ENCODE measurements at regions not wholly inside any gene's neighbourhood (a gene's known extent, or its start where the extent isn't known, plus 50 kb on each side); places are given as distances from the start of the nearest gene placed in this dataset.

DNA sequence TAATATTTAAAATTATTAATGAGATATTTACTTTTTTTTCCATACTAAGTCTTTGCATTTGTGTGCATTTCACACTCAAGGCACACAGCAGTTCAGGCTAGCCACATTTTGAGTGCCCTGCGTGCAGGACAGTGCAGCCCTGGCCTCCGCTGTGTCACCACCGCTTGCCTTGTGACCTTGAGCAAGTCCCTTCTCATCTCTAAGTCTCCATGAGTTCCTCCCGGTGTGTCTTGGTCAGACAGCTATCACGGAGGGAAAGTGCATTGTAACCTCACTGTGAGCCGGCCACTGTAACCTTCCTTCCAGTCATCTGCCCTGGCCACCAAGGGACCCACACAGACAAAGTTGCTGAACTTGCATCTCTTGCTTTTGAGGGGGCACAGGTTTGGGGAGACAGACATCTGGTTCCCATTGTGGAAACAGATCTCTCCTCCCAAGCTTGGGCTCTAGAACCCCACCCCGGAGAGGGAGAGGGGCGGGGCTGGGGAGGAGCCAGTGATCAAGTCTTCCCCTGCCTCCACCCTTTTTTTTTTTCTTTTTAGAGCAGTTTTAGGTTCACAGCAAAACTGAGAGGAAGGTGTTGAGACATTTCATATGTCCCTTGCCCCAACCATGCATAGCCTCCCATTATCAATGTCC, 96.8 kb downstream of the C9orf50 start:
- no peak overlapping the region for H3K4me3 Mint-ChIP-seq
- H3K27me3 Mint-ChIP-seq = no peaks in the 10 kb centered on the region
- H3K9me3 Mint-ChIP-seq (ENCODE audit: low read depth) = peaks cover 3% of the 10 kb centered on the region
- H3K4me1 Mint-ChIP-seq (ENCODE audit: low read depth) = peaks cover 2% of the 10 kb centered on the region
- H3K27ac Mint-ChIP-seq = no peak overlapping the region
- H3K36me3 Mint-ChIP-seq = no peaks in the 10 kb centered on the region

DNA sequence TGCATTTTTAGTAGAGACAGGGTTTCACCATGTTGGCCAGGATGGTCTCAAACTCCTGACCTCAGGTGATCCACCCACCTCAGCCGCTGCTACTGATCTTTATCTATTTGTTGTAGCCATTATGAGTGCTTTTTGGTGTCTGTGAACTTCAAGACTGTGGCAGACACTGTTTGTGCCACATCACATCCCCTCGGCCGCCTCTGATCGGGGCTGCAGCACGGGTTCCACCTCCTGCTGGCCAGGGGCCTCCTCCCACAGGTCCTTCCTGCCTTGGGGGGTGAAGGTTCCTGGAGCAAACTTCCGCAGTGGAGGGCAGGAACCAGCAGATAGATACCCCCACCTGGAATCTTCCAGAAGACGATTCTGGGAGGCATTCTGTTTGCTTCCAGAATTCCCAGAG, 98.5 kb downstream of the C9orf50 start:
- Mint-ChIP-seq H3K4me1 (ENCODE audit: low read depth) (no peaks in the 10 kb centered on the region), H3K36me3 (no peaks in the 10 kb centered on the region), H3K4me3 (no peak overlapping the region), H3K9me3 (ENCODE audit: low read depth) (peaks cover 6% of the 10 kb centered on the region), H3K27me3 (no peaks in the 10 kb centered on the region), H3K27ac (no peak overlapping the region)

DNA sequence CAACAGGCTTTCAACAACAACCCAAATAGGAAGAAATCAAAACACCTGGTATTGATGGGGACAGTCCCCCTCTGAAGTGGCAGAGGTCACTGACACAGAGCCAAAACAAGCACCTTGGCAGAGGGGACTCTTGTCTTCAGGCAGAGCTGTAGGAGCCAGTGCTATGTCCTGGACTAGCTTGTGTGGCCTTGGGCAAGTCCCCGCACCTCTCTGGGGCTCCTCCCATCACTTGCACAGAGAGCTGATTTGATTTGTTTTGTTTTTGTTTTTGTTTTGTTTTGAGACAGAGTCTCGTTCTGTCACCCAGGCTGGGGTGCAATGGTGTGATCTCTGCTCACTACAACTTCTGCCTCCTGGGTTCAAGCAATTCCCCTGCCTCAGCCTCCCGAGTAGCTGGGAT, 100.8 kb downstream of the C9orf50 start:
- Mint-ChIP-seq H3K4me1 (ENCODE audit: low read depth) (no peaks in the 10 kb centered on the region), H3K9me3 (ENCODE audit: low read depth) (peaks cover 6% of the 10 kb centered on the region), H3K36me3 (no peaks in the 10 kb centered on the region), H3K27me3 (no peaks in the 10 kb centered on the region), H3K27ac (no peak overlapping the region), H3K4me3 (no peak overlapping the region)

DNA sequence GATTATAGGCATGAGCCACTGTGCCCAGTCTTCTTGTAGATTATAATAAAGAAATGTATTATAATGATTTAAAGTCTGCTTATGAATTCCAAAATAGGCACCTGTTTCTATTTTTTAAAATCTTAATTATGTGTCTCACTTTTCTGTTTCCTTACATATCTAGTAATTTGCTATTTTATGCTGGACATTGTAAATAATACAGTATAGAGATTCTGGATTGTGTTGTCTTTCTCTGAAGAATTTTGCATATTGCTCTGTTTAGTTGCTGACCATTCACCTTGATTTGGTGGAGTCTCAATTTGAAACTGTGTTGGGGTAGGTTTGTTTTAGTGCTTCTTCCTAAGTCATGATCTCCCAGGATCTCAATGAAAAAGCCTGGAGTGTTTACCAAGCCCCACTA, 102.8 kb downstream of the C9orf50 start:
- H3K4me1 Mint-ChIP-seq (ENCODE audit: low read depth) = no peaks in the 10 kb centered on the region
- H3K27ac Mint-ChIP-seq = no peak overlapping the region
- no peak overlapping the region for H3K4me3 Mint-ChIP-seq
- H3K36me3 Mint-ChIP-seq = peaks cover 4% of the 10 kb centered on the region
- H3K9me3 Mint-ChIP-seq (ENCODE audit: low read depth) = peaks cover 13% of the 10 kb centered on the region
- H3K27me3 Mint-ChIP-seq = no peaks in the 10 kb centered on the region

DNA sequence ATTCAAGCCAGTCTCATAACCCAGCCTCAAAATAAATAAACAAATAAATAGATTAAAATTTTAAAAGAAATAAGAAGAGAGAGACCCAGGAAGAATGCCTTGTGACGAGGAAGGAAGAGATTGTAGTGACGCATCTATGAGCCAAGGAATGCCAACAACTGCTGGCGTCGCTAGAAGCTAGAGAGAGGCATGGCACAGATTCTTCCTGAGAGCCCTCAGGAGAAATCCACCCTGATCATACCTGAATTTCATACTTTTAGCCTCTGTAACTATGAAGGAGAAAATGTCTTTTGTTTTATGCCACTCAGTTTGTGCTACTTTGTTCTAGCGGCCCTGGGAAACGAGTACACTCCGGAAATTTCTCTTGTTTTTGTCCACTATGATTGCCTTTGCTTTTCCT, 103.9 kb downstream of the C9orf50 start:
- Mint-ChIP-seq H3K9me3 (ENCODE audit: low read depth) (peaks cover 14% of the 10 kb centered on the region), H3K36me3 (peaks cover 6% of the 10 kb centered on the region), H3K4me1 (ENCODE audit: low read depth) (no peaks in the 10 kb centered on the region), H3K27me3 (no peaks in the 10 kb centered on the region), H3K27ac (no peak overlapping the region), H3K4me3 (no peak overlapping the region)

DNA sequence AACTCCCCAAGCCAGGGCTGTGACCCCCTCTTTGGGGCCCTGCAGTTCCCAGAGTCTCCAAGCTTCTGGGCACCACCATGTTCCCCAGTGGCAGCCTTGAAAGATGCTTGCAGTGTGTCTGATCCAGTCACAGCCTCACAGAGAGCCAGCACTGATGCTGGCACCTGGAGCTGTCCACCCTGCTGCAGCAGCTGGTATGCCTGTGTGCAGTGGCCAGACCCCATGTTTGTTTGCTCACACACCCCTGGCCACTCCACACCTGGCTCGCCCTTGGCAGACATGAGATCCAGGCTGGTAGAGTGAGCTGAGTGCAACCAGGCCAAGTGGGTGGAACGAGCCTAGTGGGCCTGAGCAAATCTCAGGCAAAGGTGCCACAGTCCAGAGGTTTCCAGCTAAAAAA, 106.0 kb downstream of the C9orf50 start:
- H3K9me3 Mint-ChIP-seq (ENCODE audit: low read depth) = peaks cover 14% of the 10 kb centered on the region
- H3K4me1 Mint-ChIP-seq (ENCODE audit: low read depth) = no peaks in the 10 kb centered on the region
- H3K4me3 Mint-ChIP-seq = no peak overlapping the region
- peaks cover 6% of the 10 kb centered on the region for H3K36me3 Mint-ChIP-seq
- H3K27me3 Mint-ChIP-seq = no peaks in the 10 kb centered on the region
- H3K27ac Mint-ChIP-seq = no peak overlapping the region

DNA sequence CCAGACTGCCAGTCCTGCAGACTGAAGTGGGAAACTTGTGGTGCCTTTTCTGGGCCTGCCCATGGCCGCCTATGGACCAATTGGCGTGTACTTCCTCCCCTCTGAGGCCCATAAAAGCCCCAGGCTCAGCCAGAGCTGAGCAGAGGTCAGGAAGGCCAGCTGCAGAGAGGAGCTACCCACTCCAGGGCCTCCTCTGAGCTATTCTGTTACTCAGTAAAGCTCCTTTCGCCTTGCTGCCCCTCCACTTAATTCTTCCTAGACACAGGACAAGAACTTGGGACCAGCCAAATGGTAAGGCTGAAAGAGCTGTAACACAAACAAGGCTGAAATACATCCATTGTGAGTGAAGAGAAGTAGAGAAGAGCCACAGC, 106.4 kb downstream of the C9orf50 start:
- H3K27me3 Mint-ChIP-seq = no peaks in the 10 kb centered on the region
- no peak overlapping the region for H3K4me3 Mint-ChIP-seq
- H3K9me3 Mint-ChIP-seq (ENCODE audit: low read depth) = peaks cover 14% of the 10 kb centered on the region
- no peaks in the 10 kb centered on the region for H3K4me1 Mint-ChIP-seq (ENCODE audit: low read depth)
- peaks cover 6% of the 10 kb centered on the region for H3K36me3 Mint-ChIP-seq
- H3K27ac Mint-ChIP-seq = no peak overlapping the region

DNA sequence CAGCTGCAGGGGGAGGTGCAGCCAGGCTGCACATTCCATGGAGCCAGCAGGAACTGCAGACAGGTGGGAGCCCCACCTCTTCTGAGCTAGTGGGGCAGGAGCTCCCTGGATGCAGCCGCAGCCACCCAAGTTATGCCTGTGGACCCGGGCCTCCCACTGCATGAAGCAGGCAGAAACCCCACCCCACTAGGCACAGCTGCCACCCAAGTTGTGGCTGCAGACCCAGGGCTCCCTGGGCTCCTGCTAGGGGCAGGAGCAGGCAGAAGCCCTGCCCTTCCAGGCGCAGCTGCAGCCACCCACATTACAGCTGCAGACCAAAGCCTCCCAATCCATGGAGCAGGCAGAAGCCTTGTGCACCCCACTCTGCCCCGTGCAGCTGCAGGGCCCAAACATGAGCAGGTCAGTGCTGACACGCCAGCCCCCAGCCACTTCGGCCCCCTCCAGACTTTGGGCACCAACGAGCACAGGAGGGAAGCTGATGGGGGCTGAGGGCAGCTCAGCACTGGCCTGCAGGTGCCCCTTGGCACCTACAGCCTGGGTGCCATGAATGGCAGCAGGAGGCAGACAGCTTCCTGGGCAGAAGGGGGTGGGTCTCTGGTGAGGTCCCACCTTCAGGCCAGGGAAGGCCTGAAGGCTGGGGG, 106.9 kb downstream of the C9orf50 start:
- Mint-ChIP-seq H3K4me3 (no peak overlapping the region), H3K36me3 (peaks cover 6% of the 10 kb centered on the region), H3K27me3 (no peaks in the 10 kb centered on the region), H3K9me3 (ENCODE audit: low read depth) (peaks cover 14% of the 10 kb centered on the region), H3K27ac (no peak overlapping the region), H3K4me1 (ENCODE audit: low read depth) (no peaks in the 10 kb centered on the region)

DNA sequence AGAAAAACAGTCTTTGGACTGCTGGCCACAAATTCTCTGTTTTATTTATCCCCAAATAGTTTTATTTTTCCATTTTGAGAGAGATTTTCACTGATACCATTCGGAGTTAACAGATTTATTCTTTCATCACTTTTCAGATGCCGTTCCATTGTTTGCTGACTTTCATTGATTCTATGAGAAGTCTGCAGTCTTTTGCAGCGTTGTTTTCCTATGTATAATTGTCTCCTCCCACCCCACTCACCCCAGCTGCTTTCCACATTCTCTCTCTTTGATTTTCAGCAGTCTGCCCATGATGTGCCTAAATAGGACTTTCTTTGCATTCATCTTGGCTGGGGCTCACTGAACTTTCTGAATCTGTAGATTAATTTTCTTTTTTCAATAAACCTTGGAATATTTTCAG, 107.6 kb downstream of the C9orf50 start:
- Mint-ChIP-seq H3K9me3 (ENCODE audit: low read depth) (peaks cover 11% of the 10 kb centered on the region), H3K27me3 (no peaks in the 10 kb centered on the region), H3K4me3 (no peak overlapping the region), H3K36me3 (peaks cover 6% of the 10 kb centered on the region), H3K27ac (no peak overlapping the region), H3K4me1 (ENCODE audit: low read depth) (no peaks in the 10 kb centered on the region)

DNA sequence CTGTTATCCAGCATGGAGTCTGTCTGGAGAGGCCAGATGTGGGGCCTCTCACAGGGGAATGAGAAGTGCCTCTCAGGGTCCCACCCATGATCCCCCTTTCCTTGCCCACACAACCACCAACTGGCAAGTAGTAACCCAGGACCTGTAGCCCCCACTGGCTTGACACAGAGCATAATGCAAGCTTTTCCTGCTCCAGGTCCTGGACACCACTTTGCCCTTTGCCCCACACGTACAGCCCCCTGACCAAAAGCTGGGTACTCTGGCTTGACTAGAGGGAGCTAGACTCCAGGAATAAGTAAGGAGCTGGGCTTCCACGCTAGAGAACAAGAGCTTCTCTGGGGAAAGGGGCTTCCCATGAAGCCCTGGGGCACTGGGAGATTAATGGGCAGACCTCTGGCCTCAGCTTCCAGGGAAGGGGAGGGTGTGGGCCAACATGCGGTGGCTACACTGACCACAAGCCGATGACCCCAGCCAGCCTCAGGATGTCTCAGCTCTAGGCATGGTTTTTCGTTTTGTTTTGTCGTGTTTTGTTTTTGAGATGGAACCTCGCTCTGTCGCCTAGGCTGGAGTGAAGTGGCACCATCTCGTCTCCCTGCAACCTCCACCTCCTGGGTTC, 109.5 kb downstream of the C9orf50 start:
- Mint-ChIP-seq H3K4me1 (ENCODE audit: low read depth) (no peaks in the 10 kb centered on the region), H3K4me3 (no peak overlapping the region), H3K36me3 (peaks cover 6% of the 10 kb centered on the region), H3K9me3 (ENCODE audit: low read depth) (peaks cover 8% of the 10 kb centered on the region), H3K27ac (no peak overlapping the region), H3K27me3 (no peaks in the 10 kb centered on the region)

DNA sequence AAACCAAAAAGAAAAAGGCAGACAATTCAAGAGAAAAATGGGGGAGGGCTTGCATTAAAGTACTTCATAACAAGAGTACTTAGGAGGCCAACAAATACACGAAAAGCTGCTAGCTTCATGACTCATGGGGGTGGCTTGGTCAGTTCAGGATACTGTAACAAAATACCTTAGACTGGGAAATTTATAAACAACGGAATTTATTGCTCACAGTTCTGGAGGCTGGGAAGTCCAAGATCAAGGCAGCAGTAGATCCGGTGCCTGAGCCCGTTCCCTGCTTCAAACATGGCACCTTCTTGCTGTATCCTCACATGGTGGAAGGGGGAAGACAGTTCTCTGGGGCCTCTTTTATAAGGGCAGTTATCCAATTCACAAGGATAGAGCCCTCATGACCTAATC, 111.4 kb downstream of the C9orf50 start:
- Mint-ChIP-seq H3K27ac (no peak overlapping the region), H3K27me3 (no peaks in the 10 kb centered on the region)

DNA sequence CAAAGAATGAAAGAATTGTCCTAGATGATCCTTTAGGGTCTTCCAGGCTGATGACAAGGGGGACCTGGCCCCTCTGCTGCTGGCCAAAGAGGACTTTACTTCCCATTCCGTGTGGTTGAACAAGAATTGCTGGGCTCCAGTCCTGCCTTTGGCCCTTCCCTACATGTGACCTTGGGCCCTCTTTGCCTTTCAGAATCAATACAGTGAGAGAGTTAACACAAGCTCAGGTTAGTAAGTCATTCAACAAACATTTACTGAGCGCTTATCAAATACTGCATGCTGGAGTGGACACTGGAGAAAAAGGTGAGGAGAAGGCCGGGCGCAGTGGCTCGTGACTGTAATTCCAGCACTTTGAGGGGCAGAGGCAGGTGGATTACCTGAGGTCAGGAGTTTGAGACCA, 113.1 kb downstream of the C9orf50 start:
- Mint-ChIP-seq H3K27me3 (no peaks in the 10 kb centered on the region), H3K36me3 (peaks cover 2% of the 10 kb centered on the region), H3K4me1 (ENCODE audit: low read depth) (no peaks in the 10 kb centered on the region), H3K9me3 (ENCODE audit: low read depth) (no peaks in the 10 kb centered on the region), H3K4me3 (no peak overlapping the region), H3K27ac (no peak overlapping the region)

More for the DNA sequence above, 111.4 kb downstream of the C9orf50 start:
- no peaks in the 10 kb centered on the region for H3K4me1 Mint-ChIP-seq (ENCODE audit: low read depth)
- peaks cover 6% of the 10 kb centered on the region for H3K36me3 Mint-ChIP-seq
- no peak overlapping the region for H3K4me3 Mint-ChIP-seq
- H3K9me3 Mint-ChIP-seq (ENCODE audit: low read depth) = peaks cover 8% of the 10 kb centered on the region

DNA sequence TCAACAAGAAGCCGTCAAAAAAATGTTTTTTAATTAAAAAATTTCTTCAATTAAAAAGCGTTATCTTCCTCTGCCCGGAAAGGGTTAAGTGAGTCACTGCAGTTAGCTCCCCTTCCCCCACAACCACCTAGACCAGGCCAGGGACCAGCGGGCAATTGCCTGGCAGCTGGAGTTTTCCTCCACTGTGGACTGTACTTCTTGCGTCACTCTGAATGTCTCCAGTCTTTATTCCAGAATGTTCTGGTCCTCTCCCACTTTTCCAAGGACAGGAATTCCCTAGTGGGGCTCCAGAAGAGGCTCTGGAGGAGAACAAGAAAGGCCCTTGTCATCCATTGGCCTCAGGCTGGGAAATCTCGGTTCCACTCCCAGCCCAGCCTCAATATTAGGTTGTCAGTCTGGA, 114.0 kb downstream of the C9orf50 start:
- no peak overlapping the region for H3K27ac Mint-ChIP-seq
- H3K4me3 Mint-ChIP-seq = no peak overlapping the region
- no peaks in the 10 kb centered on the region for H3K36me3 Mint-ChIP-seq
- H3K9me3 Mint-ChIP-seq (ENCODE audit: low read depth) = no peaks in the 10 kb centered on the region
- no peaks in the 10 kb centered on the region for H3K27me3 Mint-ChIP-seq
- no peaks in the 10 kb centered on the region for H3K4me1 Mint-ChIP-seq (ENCODE audit: low read depth)

DNA sequence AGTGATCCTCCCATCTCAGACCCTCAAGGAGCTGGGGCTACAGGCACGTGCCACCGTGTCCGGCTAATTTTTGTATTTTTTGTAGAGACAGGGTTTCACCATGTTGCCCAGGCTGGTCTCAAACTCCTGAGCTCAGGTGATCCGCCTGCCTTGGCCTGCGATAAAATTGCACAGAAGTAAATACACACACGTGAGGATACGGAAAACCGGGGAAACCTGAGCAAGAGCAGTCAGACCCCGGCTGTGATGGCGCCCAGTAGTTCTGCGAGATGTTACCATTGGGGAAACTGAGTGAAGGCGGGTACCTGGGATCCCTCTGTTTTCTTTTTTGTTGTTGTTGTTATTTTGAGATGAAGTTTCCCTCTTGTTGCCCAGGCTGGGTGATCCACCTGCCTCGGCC, 114.9 kb downstream of the C9orf50 start:
- H3K27ac Mint-ChIP-seq = no peak overlapping the region
- no peaks in the 10 kb centered on the region for H3K27me3 Mint-ChIP-seq
- H3K9me3 Mint-ChIP-seq (ENCODE audit: low read depth) = no peaks in the 10 kb centered on the region
- no peak overlapping the region for H3K4me3 Mint-ChIP-seq
- no peaks in the 10 kb centered on the region for H3K36me3 Mint-ChIP-seq
- H3K4me1 Mint-ChIP-seq (ENCODE audit: low read depth) = no peaks in the 10 kb centered on the region

DNA sequence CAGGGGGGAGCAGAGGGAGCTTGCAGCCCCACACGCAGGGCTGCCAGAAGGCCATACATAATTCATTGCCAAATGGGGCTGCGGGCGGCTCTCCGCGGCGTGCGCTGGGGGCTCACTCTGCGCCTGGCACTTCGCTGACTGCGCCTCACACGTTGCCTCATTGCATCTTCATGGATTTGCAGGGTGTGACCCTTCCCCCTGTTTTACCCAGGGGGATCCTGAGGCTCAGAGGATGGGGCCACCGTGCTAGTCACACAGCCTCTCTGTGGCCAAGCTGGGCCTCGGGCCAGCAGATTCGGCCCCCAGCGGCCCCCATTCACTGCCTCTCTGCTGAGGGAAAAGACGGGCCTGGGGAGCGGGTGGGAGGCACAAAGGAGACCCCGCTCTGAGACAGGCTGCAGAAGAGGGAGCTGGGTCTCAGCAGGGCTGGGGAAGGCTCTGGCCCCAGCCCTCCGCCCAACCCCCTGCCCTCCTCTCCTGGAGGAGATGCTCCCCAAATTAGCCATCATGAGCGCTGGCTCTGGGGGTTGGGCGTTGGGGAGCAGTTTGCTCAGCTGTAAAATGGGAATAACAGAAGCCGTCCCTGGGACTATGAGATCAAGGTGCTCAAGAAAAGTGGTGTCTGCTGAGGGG, 115.5 kb downstream of the C9orf50 start:
- Mint-ChIP-seq H3K36me3 (no peaks in the 10 kb centered on the region), H3K4me1 (ENCODE audit: low read depth) (no peaks in the 10 kb centered on the region), H3K27me3 (no peaks in the 10 kb centered on the region)

More for the DNA sequence above, 115.5 kb downstream of the C9orf50 start:
- H3K9me3 Mint-ChIP-seq (ENCODE audit: low read depth) = no peaks in the 10 kb centered on the region
- no peak overlapping the region for H3K27ac Mint-ChIP-seq
- no peak overlapping the region for H3K4me3 Mint-ChIP-seq

All from activated naive CD8-positive, alpha-beta T cell (primary cell).